ENCODE measurements at regions not wholly inside any gene's neighbourhood (a gene's known extent, or its start where the extent isn't known, plus 50 kb on each side); places are given as distances from the start of the nearest gene placed in this dataset.
A peak's percentile ranks its signal among the peaks of the same experiment; 100 is the strongest.

DNA sequence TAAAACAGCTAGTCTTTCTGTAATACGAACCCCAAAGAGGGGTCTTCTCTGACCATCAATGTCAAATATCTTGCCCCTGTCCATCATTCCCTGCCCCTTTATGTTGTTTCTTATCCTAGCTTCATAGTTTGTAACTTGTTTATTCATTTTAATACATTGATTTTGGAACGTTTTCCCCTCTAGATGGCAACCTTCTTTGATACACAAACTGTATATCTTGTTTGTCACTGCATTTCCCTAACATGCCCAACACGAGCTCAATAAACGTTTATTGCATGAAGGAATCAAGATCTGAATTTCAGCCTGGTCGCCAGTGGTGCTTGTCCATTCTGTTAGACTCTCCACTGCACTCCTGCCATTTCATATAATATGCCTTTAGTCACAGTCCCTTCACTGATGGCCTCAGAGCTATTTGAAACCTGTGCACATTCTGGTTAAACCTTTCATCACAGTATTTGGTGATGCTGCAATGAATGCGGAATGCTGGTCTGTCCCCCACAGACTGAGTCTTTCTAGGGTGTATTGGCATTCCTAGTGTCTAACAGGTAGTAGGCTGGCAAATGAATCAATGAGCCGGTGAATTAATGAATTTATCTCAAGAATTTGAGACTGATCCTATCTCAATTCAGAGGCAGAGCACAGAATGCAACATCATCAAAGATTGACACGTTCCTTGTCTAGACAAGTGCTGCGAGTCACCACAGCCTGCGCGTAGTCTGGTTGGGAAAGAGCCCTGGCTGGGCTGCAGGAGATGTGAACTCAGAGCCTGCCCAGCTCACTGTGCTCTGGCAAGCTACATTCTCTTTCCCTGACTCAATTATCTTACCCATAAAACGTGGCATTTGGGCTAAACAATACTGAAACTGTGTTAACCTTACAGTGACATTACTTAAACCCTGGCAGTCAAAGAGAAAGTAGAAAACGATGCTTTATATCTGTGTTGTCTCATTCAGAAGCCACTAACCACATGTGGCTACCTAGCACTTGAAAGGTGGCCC is 55.2 kb upstream of the FRMD4A start:
- peak; percentile 90 for DNase-seq

DNA sequence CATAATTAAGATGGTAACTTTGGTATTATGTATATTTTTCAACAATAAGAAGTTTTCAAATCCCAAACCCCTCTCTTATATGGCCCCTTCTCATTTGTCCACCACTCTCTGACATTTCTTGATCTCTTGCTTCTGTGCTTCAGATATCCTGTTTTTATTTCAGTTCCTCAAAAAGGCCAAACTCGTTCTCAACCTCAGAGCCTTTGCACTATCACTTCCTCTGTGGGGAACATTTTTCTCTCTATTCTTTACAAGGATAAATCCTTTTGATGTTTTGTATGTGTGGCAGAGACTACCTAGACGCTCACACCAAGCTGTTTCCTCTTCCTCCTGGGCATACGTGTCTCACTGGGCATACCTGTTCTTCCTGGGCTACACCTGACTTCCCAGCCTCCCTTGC is 54.2 kb upstream of the FRMD4A start:
- no peak for DNase-seq

- no peak for DNase-seq
These were observed 53.5 kb upstream of the FRMD4A start for GRCh38 chr10:14384116-14384730.

- peak; percentile 52 for DNase-seq
These were observed 52.5 kb upstream of the FRMD4A start for GRCh38 chr10:14383266-14383665.

DNA sequence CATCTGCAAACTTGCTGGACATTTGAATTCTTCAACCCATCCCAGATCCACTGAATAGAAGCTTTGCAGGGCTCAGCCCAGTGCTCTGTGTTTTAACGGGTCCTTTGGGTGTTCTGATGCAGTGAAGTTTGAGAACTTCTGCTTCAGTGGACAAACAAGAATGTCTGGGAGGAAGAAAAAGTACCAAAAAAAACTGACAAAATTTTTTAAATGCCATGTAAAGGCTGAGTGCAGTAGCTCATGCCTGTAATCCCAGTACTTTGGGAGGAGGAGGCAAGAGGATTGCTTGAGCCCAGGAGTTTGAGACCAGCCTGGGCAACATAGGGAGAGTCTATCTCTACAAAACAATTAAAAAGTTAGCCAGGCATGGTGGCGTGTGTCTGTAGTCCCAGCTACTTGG is 51.8 kb upstream of the FRMD4A start:
- no peak for DNase-seq

DNA sequence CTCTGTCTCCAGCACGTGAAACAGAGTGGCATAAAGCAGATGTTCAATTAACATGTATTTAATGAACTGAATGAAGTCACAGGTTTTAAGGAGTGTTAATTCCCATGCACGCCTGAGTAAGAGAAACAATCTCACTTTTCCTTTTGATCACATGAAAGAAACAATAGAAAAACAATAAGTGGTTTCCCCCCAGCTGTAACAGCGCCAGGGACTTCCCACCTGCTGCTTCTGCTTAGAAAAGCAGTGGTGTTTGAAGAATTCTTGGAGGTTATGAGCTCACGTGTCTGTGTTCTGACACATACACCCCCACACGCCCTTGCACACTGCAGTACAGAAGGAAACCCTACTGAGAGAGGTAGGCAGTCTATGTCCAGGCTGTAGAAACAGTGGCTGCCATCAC is 51.3 kb upstream of the FRMD4A start:
- peak; percentile 13 for DNase-seq

GRCh38 chr10:14381475-14381874 is 50.8 kb upstream of the FRMD4A start:
- no peak for DNase-seq

DNA sequence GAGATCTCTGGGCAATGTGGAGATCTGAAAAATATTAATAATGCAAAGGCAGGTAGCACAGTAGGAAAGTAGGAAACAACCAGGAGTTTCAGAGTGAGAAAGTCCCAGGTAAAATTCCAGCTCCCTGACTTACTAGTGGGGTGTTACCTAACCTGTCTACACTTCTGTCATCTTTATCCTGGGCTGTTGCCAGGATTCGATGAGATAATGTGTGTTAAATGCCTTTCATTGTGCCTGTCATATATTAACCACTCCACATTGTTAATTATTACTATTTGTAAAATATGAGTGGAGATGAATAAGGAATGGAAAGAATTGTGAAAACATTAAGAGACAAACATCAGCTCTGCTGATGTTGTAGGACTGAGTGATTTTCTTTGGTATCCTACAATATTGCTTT is 50.0 kb upstream of the FRMD4A start:
- no peak for DNase-seq
